ENCODE measurements at regions not wholly inside any gene's neighbourhood (a gene's known extent, or its start where the extent isn't known, plus 50 kb on each side); places are given as distances from the start of the nearest gene placed in this dataset.

- H3K36me3 ChIP-seq (ENCODE audit: insufficient read depth, low read length, poor library complexity, severe bottlenecking) = no peaks in the 10 kb centered on the region
- DNase-seq (ENCODE audit: low spot score) = peak; percentile 54
- POLR2A ChIA-PET (ENCODE audit: low non-redundant PET) = no interaction called here
- no peak overlapping the region for H3K4me3 ChIP-seq (ENCODE audit: low read depth, low read length, poor library complexity, severe bottlenecking)
- CTCF ChIA-PET = no interaction called here
- no peaks in the 10 kb centered on the region for H3K9me3 ChIP-seq (ENCODE audit: low read depth, low read length, poor library complexity, severe bottlenecking)
- TF ChIP-seq, protein P1, sequence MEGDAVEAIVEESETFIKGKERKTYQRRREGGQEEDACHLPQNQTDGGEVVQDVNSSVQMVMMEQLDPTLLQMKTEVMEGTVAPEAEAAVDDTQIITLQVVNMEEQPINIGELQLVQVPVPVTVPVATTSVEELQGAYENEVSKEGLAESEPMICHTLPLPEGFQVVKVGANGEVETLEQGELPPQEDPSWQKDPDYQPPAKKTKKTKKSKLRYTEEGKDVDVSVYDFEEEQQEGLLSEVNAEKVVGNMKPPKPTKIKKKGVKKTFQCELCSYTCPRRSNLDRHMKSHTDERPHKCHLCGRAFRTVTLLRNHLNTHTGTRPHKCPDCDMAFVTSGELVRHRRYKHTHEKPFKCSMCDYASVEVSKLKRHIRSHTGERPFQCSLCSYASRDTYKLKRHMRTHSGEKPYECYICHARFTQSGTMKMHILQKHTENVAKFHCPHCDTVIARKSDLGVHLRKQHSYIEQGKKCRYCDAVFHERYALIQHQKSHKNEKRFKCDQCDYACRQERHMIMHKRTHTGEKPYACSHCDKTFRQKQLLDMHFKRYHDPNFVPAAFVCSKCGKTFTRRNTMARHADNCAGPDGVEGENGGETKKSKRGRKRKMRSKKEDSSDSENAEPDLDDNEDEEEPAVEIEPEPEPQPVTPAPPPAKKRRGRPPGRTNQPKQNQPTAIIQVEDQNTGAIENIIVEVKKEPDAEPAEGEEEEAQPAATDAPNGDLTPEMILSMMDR (conservative IDR thresholded peaks at IDR 0.05; ENCODE audit: low read depth, low read length) = no peak
- TF ChIP-seq EZH2 (IDR thresholded peaks at IDR 0.05; ENCODE audit: borderline replicate concordance, low read depth, low read length, poor library complexity, severe bottlenecking) = no peak
- H3K27ac ChIP-seq (ENCODE audit: low read depth, low read length, poor library complexity, severe bottlenecking) = no peak overlapping the region
- BruUV-seq (replicated peaks) = no TSS peak
- intact Hi-C loops (cut with micrococcal nuclease; ENCODE audit: unreplicated experiment) = no loop called here
- peaks cover 6% of the 10 kb centered on the region for H3K4me1 ChIP-seq (ENCODE audit: insufficient read depth, low read length, poor library complexity, severe bottlenecking)
- no peaks in the 10 kb centered on the region for H3K27me3 ChIP-seq (replicated peaks; ENCODE audit: insufficient read depth, low read depth, low read length, poor library complexity)
These were observed 59.0 kb upstream of the CD82 start for GRCh38 chr11:44506375-44507016.

DNA sequence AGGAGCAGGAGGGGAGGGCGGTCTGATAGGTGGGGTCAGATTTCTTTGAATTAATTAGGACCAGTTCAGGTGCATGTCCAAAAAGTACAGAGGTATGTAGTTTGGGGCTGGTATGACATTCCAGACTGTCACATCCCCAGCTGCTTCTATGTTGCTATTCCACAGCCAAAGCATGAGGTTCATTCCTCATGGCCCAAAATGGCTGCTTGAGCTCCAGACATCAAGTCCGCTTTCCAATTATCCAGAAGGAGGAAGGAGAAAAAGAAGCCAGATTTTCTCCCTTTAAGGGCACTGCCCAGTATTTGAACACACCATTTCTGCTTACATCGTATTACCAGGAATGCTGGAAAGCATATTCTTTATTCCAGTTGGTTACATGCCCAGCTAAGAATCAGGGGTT, 58.0 kb upstream of the CD82 start:
- H3K9me3 ChIP-seq (ENCODE audit: low read depth, low read length, poor library complexity, severe bottlenecking) = no peaks in the 10 kb centered on the region
- H3K4me1 ChIP-seq (ENCODE audit: insufficient read depth, low read length, poor library complexity, severe bottlenecking) = peaks cover 6% of the 10 kb centered on the region
- TF ChIP-seq, protein P1 (conservative IDR thresholded peaks at IDR 0.05; ENCODE audit: low read depth, low read length) = no peak
- no peak for TF ChIP-seq EZH2 (IDR thresholded peaks at IDR 0.05; ENCODE audit: borderline replicate concordance, low read depth, low read length, poor library complexity, severe bottlenecking)
- no peak overlapping the region for H3K4me3 ChIP-seq (ENCODE audit: low read depth, low read length, poor library complexity, severe bottlenecking)
- DNase-seq (ENCODE audit: low spot score) = no peak
- H3K27ac ChIP-seq (ENCODE audit: low read depth, low read length, poor library complexity, severe bottlenecking) = no peak overlapping the region
- no TSS peak for BruUV-seq (replicated peaks)
- no peaks in the 10 kb centered on the region for H3K27me3 ChIP-seq (replicated peaks; ENCODE audit: insufficient read depth, low read depth, low read length, poor library complexity)
- intact Hi-C loops (cut with micrococcal nuclease; ENCODE audit: unreplicated experiment) = no loop called here
- no peaks in the 10 kb centered on the region for H3K36me3 ChIP-seq (ENCODE audit: insufficient read depth, low read length, poor library complexity, severe bottlenecking)
- ChIA-PET POLR2A (ENCODE audit: low non-redundant PET) (no interaction called here), CTCF (no interaction called here)

GRCh38 chr11:44507896-44508445, 57.5 kb upstream of the CD82 start:
- H3K27ac ChIP-seq (ENCODE audit: low read depth, low read length, poor library complexity, severe bottlenecking) = no peak overlapping the region
- no TSS peak for BruUV-seq (replicated peaks)
- H3K36me3 ChIP-seq (ENCODE audit: insufficient read depth, low read length, poor library complexity, severe bottlenecking) = no peaks in the 10 kb centered on the region
- H3K4me1 ChIP-seq (ENCODE audit: insufficient read depth, low read length, poor library complexity, severe bottlenecking) = peaks cover 6% of the 10 kb centered on the region
- ChIA-PET POLR2A (ENCODE audit: low non-redundant PET) (no interaction called here), CTCF (no interaction called here)
- H3K9me3 ChIP-seq (ENCODE audit: low read depth, low read length, poor library complexity, severe bottlenecking) = no peaks in the 10 kb centered on the region
- no peaks in the 10 kb centered on the region for H3K27me3 ChIP-seq (replicated peaks; ENCODE audit: insufficient read depth, low read depth, low read length, poor library complexity)
- no peak for DNase-seq (ENCODE audit: low spot score)
- intact Hi-C loops (cut with micrococcal nuclease; ENCODE audit: unreplicated experiment) = no loop called here
- no peak overlapping the region for H3K4me3 ChIP-seq (ENCODE audit: low read depth, low read length, poor library complexity, severe bottlenecking)
- no peak for TF ChIP-seq EZH2 (IDR thresholded peaks at IDR 0.05; ENCODE audit: borderline replicate concordance, low read depth, low read length, poor library complexity, severe bottlenecking)
- TF ChIP-seq, protein P1 (conservative IDR thresholded peaks at IDR 0.05; ENCODE audit: low read depth, low read length) = no peak
